ENCODE measurements at regions not wholly inside any gene's neighbourhood (a gene's known extent, or its start where the extent isn't known, plus 50 kb on each side); places are given as distances from the start of the nearest gene placed in this dataset.

DNA sequence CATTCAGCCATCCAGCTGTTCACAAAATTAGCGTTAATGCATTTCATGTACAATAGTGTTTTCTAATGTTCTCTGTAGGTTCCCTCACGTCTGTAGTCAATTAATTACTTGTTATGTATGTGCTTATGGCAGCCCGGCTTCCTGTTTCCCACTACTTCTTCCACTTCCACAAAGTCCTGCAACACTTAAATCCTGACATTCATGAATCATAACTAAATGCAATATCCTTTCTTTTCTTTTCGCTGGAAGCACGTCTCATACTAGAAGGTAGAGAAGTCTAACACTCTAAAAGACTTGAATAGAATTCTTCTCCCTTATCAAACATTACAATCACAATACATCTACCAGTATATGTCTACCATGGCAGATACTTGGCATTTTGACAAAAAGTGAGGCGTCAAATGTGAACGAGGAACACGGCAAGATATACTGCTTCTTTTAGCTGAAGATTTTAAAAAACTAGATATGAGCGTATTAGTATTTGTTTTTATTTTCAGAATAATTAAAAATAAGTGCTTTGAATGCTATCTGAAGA lies 239.0 kb upstream of the DIAPH2 start:
- TF ChIP-seq, protein P1, sequence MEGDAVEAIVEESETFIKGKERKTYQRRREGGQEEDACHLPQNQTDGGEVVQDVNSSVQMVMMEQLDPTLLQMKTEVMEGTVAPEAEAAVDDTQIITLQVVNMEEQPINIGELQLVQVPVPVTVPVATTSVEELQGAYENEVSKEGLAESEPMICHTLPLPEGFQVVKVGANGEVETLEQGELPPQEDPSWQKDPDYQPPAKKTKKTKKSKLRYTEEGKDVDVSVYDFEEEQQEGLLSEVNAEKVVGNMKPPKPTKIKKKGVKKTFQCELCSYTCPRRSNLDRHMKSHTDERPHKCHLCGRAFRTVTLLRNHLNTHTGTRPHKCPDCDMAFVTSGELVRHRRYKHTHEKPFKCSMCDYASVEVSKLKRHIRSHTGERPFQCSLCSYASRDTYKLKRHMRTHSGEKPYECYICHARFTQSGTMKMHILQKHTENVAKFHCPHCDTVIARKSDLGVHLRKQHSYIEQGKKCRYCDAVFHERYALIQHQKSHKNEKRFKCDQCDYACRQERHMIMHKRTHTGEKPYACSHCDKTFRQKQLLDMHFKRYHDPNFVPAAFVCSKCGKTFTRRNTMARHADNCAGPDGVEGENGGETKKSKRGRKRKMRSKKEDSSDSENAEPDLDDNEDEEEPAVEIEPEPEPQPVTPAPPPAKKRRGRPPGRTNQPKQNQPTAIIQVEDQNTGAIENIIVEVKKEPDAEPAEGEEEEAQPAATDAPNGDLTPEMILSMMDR (IDR thresholded peaks at IDR 0.05): no peak
- no peak for TF ChIP-seq POLR2A (IDR thresholded peaks at IDR 0.05)
